Activated B cell treated with CpG ODN at 0.5 μM for 24 hours (primary cell): ENCODE measurements at regions not wholly inside any gene's neighbourhood (a gene's known extent, or its start where the extent isn't known, plus 50 kb on each side); places are given as distances from the start of the nearest gene placed in this dataset.

Experiments
- ATAC-seq: fragments of 200-7000 bp; cut with Tn5 transposase; one replicate; pipeline ENCODE4 v1.10.0; 2021; ENCODE audit warnings: low read depth, mild to moderate bottlenecking, moderate library complexity
- CTCF ChIA-PET: fragments of 350-600 bp; sonication (Branson Sonifier 250); formaldehyde crosslinking; loops from one replicate; lab custom pipeline; 2021; ENCODE audit warnings: antibody characterized with exemption; lab: Charles Lee
- POLR2A ChIA-PET: fragments of 350-600 bp; sonication (Branson Sonifier 250); formaldehyde crosslinking; loops from one replicate; lab custom pipeline; 2021; ENCODE audit warnings: antibody characterized with exemption; lab: Charles Lee
- DNase-seq: peaks from one replicate; pipeline ENCODE4 v3.0.0; 2022
- H3K27ac Mint-ChIP-seq: one replicate; pipeline ENCODE4 v1.8.0; 2020; ENCODE audit warnings: mixed read lengths
- H3K27me3 Mint-ChIP-seq: one replicate; pipeline ENCODE4 v1.8.0; 2021; ENCODE audit warnings: mixed read lengths
- H3K36me3 Mint-ChIP-seq: one replicate; pipeline ENCODE4 v1.8.0; 2021; ENCODE audit warnings: low read depth, mixed read lengths
- H3K4me1 Mint-ChIP-seq: one replicate; pipeline ENCODE4 v1.8.0; 2021; ENCODE audit warnings: mixed read lengths
- H3K4me3 Mint-ChIP-seq: one replicate; pipeline ENCODE4 v1.8.0; 2020; ENCODE audit warnings: mild to moderate bottlenecking, mixed read lengths
- H3K9me3 Mint-ChIP-seq: one replicate; pipeline ENCODE4 v1.8.0; 2020; ENCODE audit warnings: mixed read lengths
- CTCF ChIP-seq: fragments of 200-600 bp; IDR thresholded peaks from one replicate; pipeline ENCODE4 v1.8.0; 2022; ENCODE audit warnings: antibody characterized with exemption, mild to moderate bottlenecking
- intact Hi-C: fragments of 100-400 bp; cut with micrococcal nuclease; formaldehyde crosslinking; loops from one replicate; pipeline ENCODE4 v1.15.1; 2024

GRCh38 chr6:74050921-74051320 lies 354.9 kb downstream of the CD109 start:
- POLR2A ChIA-PET, result no interaction called here
- no peak overlapping the region for H3K27ac Mint-ChIP-seq
- CTCF ChIA-PET, result no interaction called here

GRCh38 chr6:74048387-74048786 lies 352.4 kb downstream of the CD109 start:
- DNase-seq (no peak), ATAC-seq (no peak)
- TF ChIP-seq CTCF, result no peak
- no peaks in the 10 kb centered on the region for H3K4me1 Mint-ChIP-seq
- POLR2A ChIA-PET, result no interaction called here
- H3K9me3 Mint-ChIP-seq, result no peaks in the 10 kb centered on the region
- CTCF ChIA-PET, result no interaction called here
- H3K36me3 Mint-ChIP-seq, result no peaks in the 10 kb centered on the region
- H3K27ac Mint-ChIP-seq, result no peak overlapping the region
- no peak overlapping the region for H3K4me3 Mint-ChIP-seq
- no peaks in the 10 kb centered on the region for H3K27me3 Mint-ChIP-seq
- intact Hi-C loops, result no loop called here

More at GRCh38 chr6:74050921-74051320, 354.9 kb downstream of the CD109 start:
- Mint-ChIP-seq H3K4me3 (no peak overlapping the region), H3K4me1 (no peaks in the 10 kb centered on the region), H3K27me3 (no peaks in the 10 kb centered on the region), H3K9me3 (no peaks in the 10 kb centered on the region), H3K36me3 (no peaks in the 10 kb centered on the region)
- DNase-seq, result no peak
- intact Hi-C loops, result no loop called here
- TF ChIP-seq CTCF, result no peak
- ATAC-seq, result no peak

GRCh38 chr6:74044417-74045096 lies 348.6 kb downstream of the CD109 start:
- Mint-ChIP-seq H3K4me3 (no peak overlapping the region), H3K36me3 (no peaks in the 10 kb centered on the region), H3K27me3 (no peaks in the 10 kb centered on the region), H3K27ac (no peak overlapping the region), H3K9me3 (no peaks in the 10 kb centered on the region), H3K4me1 (no peaks in the 10 kb centered on the region)
- DNase-seq (no peak), ATAC-seq (no peak)
- ChIA-PET POLR2A (no interaction called here), CTCF (no interaction called here)
- no peak for TF ChIP-seq CTCF
- intact Hi-C loops, result no loop called here

GRCh38 chr6:74041420-74041819 lies 345.4 kb downstream of the CD109 start:
- TF ChIP-seq CTCF, result no peak
- ATAC-seq (no peak), DNase-seq (no peak)
- ChIA-PET CTCF (no interaction called here), POLR2A (no interaction called here)
- H3K27me3 Mint-ChIP-seq, result no peaks in the 10 kb centered on the region
- H3K4me1 Mint-ChIP-seq, result no peaks in the 10 kb centered on the region
- H3K36me3 Mint-ChIP-seq, result no peaks in the 10 kb centered on the region
- no peak overlapping the region for H3K4me3 Mint-ChIP-seq
- no peak overlapping the region for H3K27ac Mint-ChIP-seq
- intact Hi-C loops, result no loop called here
- peaks cover 3% of the 10 kb centered on the region for H3K9me3 Mint-ChIP-seq

GRCh38 chr6:74018825-74019224 lies 322.8 kb downstream of the CD109 start:
- CTCF ChIA-PET, result no interaction called here
- DNase-seq (no peak), ATAC-seq (no peak)
- Mint-ChIP-seq H3K9me3 (peaks cover 4% of the 10 kb centered on the region), H3K27me3 (no peaks in the 10 kb centered on the region), H3K36me3 (no peaks in the 10 kb centered on the region), H3K27ac (no peak overlapping the region), H3K4me3 (no peak overlapping the region), H3K4me1 (no peaks in the 10 kb centered on the region)
- intact Hi-C loops, result no loop called here
- no peak for TF ChIP-seq CTCF
- POLR2A ChIA-PET, result no interaction called here
